T-helper 2 cell (primary cell): ENCODE measurements at regions not wholly inside any gene's neighbourhood (a gene's known extent, or its start where the extent isn't known, plus 50 kb on each side); places are given as distances from the start of the nearest gene placed in this dataset.

Experiments
- DNase-seq, 5 experiments: peaks; one replicate each; pipeline versions ENCODE4 v3.0.0 to v3.0.0-alpha.2; 2012 to 2022

DNA sequence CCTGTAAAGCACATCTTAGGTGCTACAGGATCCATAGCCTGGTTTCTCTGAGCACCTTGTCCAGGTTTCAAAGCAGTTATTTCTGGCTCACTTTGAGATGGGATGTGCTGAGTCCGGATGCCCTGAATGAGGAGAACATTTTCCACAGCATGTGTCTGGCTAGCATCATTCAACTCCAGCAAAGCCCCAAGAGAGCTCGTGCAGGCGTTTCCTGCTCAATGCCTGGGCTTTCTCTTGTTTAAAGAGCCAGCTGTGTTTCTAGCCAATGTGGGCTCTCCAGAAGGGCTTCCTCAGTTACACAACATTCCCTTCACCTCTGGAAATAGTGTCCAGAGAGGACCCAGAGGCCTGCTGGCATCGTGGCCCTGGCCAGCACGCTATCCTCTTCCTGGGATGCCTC is 411.7 kb downstream of the DMAC1 start:
- DNase-seq = no peak

DNA sequence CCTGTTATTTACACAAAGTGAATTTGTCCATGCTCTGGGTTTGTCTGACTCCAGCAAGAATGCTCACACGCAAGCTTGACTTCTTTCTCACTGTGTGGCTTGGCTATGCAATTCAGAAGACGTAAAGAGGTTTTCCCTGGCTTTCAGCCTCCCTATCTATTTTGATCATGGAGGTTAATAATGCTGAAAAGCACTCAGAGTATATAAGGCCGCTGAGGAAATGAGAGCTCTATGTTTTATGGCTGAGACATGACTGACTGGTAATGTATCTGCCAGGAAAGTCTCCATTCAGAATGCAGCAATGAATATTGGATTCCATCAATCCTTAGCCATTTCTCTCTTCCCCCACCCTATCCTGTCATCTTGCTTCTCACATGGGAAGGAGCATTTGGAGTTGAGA is 417.3 kb downstream of the DMAC1 start:
- no peak for DNase-seq

DNA sequence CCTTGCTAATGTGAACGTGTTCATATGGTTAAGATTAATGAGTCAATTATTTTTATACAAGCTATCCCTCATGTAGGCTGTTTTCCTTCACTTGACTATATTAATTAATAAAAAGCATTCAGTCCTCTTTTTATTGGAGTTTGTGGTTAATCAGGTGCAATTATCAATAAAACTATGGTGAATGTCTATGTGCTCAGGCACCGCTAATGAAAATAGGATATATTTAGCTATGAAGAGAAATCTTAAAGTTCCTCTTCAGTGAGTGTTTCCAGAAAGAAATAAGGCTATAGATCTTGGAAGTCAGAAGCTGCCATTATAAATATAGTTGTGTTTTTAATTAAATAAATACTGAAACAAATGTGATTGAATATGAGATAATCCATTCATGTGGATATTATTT is 422.1 kb downstream of the DMAC1 start:
- DNase-seq = no peak

DNA sequence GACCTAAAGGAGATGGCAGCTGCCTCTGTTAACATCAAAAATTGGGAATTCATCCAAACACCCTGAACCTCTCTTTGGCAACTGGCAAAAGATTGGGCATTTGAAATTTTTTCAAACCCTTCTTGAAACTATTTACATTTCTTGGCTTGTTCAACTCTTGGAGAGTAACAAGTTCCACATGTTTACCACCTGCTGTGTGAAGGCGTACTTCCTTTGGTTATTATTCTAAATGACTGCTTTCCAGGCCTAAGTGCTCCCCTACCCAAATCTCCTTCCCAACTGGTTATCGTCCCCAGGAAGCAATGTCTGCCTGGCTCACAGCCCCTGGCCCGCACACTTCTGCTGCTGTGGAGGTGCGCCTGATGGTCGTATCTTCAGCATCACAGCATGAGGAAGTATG is 422.7 kb downstream of the DMAC1 start:
- no peak for DNase-seq

DNA sequence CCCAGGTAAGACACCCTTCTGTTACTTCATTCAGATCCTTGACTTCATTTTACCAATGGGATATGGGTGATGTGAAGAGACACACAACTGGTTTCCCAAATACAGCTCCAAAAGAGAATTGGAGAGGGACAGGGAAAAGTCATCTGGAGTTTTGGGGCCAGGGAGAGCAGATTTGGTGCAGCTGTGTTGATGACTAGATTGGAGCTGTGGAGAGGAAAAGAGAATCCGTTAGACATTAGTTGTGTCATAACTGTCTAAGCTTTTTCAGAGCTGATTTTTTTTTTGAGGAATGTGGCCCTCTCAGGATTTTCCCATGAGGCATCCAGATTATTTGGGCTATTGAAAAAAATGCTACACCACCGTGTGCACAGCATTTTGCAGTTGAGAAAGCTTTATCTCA is 423.4 kb downstream of the DMAC1 start:
- DNase-seq = no peak

DNA sequence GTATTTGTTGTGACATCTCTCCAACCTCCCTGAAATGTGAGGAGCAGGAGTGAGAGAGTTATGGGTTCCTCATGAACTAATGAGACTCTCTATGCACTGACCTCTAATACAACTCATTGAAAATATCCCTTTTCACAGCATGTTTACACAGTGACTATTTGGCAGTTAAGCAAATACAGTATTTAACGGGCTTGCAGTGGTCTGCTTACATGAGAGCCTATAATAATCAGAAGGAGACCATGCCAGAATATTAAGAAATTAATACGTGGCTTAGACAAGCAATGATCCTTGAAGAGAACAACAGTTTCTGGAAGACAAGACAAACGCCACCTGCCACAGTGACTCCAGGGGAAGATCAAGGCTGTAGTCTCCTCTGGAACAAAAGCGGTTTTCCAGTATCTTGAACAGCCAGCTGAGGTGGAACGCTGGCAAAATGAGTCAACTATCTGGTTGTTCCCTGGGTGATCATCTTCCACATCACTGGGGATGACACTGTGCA is 424.5 kb downstream of the DMAC1 start:
- DNase-seq = no peak

DNA sequence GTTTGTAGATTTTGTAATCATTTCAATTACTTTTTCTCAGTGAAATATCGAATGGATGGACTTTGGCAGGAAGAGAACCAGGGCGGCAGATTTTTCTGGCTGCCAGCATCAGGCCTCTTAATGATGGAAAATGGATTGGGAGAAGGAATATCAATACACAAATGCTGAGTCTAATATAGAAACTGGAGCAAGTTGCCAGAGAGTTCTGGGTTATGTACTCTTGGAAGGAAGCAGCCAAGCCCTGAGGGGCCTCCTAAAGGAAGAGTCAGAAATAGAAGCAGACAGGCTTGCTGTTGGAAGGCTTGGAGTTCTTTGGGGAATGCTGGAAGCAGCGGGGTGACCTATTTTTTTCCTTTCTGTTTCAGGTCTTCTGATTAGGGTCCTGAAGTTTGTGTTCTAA is 428.6 kb downstream of the DMAC1 start:
- no peak for DNase-seq

DNA sequence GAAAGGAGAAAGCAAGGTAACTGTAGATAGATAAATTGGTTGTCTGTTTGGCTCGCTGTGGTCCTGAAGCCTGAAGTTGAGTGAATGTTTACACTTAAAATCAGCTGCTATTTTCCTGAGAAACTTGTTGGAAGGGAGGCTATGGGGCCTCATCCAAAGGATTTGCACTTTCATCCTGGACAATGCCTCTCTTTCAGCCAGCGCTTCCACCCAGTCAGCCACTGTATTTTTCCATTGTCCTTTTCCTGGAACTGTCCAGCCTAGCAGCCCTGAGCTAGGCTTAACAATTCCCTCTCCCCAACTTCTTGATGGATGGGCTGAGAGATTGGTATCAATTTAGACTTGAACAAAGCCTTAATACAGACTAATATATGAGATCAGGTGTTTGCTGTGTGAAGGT is 429.2 kb downstream of the DMAC1 start:
- no peak for DNase-seq

DNA sequence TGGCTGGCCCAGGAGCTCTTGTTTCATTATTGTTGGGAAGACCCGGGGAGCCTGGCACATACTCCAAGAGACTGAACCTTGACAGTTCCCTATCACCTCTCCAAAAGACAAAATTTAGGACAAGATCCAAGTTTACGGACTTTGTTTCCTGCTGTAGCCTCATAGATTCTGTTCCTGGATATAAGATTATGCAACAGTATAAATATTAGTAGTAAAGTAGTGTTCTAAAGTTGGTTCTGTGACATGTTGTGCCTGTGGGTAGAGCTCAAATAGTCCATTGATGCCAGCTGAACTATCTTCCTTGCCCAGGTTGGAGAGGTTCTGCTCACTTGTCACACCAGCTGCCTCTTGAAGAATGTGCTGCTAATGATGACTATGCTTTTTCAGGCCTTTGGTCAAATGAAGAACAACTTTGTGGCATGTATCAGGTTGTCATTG is 430.2 kb downstream of the DMAC1 start:
- DNase-seq = no peak

DNA sequence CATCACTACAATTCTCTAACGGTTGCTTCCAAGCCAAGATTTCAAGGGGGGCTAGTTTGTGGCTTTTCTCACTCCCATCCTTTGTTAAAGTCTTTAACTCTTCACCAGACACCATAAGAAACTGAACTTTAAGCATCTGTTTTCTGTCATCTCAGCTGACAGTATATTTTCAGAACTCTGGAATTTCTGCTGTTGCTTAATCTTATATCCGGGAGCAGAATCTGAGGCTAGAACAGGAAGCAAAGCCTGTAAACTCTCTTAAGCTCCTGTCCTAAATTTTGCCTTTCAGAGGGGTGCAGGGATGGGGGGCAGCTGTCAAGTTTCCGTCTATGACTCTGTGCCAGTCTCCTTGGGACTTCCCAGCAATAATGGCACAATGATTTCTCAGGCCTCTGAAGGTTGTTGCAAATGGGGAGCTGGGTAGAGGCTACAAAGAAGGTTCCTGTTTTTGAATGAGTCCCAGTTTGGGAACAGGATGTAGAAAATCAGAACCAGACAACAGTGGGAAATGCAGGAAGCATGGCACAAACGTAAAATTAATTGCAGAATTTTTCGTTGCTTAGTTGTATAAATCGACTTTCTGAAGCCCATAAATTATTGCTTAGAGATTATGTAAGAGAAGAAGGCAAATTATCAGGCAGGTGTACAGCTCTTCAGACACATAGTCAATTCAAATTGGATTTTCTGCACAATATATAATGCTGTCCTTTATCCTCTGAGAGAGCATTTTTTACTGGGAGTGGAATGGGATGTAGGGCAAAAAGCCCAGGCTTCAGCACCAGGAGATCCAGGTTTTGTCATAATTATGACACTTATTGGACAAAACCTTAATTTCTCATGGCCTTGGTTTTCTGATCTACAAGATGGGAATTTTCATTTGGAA is 430.9 kb downstream of the DMAC1 start:
- DNase-seq = no peak

DNA sequence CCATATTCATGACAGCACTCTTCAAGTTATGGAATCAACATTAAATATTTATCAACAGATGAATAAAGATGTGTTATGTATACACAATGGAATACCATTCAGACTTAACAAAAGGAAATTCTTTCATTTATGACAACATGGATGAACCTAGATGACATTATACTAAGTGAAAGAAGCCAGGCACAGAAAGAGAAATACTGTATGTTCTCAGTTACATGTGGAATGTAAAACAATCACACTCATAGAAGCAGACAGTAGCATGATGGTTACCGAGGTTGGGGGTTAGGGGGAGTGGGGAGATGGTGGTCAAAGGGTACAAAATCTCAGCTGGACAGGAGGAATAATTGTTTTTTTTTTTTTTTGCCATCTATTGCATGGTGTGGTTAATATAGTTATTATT is 431.9 kb downstream of the DMAC1 start:
- DNase-seq = no peak

DNA sequence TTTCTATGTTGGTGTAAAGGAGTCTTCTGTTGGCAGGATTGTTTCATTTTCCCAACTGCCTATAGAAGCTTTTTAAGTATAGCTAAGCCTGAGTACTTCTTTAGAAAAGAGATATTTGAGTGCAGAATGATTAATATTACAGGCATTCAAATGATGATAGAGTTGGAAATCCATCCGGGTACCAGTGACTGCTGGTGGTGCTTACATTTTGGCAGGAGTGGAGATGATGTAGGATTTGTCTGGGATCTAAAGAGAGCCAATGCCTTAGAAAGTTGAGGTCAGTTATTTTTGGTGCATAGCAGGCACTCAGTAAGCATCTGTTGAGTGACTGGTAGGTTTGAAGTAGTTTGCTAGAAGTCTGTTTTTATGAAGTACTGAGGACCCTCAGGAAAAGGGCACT is 433.5 kb downstream of the DMAC1 start:
- no peak for DNase-seq

DNA sequence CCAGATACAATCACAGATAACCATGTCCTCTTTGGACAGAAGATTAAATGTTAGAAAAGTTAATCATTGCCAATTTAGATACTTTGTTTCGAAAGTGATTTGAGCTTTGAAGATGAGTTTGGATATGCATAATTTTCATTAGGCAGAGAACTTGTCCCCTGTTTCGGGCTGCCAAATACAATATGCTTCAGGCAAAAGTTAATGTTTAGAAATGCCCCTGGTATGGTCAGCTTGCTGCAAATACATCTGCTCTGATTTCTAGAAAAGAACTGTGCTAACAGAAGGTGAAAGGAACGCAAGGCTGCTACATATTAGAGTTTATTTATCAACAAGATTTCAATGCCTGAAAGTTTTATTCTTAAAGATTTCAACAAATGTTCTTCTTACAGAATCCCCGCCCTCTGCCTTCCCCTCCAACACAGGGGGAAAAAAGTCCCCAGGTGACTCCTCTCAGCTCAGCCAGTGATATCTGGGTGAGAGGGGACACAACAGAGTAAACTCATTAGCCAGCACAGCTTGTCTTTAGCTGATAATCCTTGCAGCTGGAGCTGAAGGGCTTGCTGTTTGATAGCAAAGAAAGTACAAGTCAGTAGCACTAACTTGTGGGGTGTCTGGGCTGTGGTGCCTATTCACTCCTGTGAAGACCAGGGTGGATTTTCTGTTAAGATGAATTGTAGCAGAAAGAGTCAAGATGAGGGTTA is 435.7 kb downstream of the DMAC1 start:
- no peak for DNase-seq

DNA sequence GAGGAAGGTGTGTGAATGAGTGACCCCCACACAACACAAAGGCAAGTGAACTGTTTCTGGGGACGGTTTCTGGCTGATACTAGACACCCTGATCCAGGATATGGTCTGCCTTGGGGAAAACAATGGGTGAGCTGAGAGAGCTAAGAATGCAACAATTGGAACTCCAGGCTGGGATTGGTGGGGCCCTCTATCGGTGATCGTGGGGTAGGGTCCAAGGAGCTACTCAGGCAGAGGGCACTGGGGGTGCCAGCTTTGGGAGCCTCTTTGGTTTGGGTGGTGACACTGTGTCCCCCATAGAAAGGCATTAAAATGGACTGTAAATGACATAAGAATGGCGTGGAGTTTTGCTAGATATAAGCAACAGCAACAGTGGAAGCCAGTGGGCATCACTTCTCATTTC is 439.1 kb downstream of the DMAC1 start:
- no peak for DNase-seq

DNA sequence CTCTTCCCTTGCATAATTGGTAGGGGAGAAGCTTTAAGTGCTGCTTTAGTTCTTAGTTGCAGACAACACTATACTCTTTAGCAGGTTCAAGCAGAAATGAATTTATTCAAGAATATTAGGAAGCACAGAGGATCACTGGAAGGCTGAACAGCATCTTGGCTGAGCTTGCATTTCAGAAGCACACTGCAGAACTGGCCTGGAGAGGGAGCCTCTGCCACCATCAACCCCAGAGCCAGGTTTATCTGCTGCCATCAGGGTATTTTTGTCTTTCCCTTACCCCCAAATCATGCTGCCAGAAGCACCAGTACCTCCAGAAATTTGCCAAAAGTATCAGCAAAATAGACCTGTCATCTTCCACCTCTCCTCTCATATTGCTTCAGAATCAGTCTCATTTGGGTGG is 440.7 kb downstream of the DMAC1 start:
- DNase-seq = no peak

DNA sequence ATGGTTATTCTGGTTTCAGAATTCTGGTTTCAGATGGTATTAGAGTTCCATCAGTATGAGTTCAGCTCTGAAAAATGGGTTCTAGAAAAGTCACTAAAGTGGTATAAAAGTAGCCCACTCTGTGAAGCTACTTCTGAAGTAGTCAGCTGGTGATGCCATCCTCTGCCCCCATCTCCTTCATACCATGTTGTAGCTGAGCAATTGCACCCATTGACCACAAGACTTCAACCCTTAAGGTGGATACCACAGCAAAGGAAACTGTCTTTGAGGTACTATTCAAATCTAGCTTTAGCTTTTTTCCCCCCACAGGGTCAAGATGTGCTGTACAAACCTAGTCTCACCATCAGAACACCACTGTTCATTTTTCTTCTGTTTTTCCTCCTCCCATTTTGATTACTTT is 444.9 kb downstream of the DMAC1 start:
- DNase-seq = no peak

DNA sequence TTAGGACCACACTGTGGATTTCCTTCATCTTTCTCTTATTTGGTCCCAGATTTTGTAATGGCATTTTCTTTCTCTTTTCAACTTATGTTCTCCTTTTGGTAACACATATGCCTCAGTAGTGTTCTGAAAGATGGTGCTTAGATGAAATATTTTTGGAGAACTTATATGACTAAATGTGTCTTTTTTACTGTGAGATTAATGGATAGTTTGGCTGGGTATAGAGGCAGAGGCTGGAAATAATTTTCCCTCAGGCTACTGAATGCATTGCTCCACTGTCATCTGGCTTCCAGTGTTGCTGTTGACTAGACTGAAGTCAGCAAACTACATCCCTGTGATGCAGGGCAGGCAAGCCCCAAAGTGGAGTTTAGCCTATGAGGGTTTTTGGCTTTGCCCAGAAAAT is 450.9 kb downstream of the DMAC1 start:
- DNase-seq = no peak

DNA sequence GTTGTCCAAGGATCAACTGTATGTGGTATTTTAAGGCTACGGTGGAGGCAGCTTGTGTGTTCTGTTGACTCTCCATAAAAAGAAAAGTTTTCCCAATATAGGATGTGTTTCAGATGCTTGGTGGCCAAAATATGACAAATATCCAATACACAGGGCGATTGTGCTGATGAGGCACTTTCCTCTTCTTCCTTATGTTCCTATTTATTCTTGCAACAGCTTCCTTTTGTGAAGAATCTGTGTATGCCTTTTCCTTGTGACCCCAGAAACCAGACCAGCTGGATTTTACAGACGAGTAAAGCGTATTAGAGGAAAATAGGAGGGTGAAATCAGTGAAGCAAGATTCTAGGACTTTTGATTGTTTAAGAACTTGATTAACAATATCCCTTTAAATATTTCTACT is 452.0 kb downstream of the DMAC1 start:
- no peak for DNase-seq

DNA sequence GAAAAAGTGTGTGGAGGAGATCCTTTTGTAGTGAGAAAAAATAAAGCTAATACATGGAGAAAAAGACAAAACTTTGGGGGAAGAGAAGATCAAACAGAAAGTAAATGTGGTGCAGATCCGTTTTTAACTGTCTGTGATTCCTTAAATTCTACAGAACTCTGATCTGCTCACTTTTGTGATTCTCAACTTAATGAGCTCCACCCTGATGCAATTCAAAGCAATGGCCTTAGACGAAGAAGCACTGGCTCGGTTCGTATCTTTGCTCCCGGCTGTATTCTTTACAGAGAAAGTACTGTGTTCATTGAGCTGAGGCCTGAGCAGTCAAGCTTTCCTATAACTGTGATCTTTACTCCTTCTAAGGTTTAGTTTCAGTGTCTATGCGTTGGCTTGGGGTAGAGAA is 453.4 kb downstream of the DMAC1 start:
- no peak for DNase-seq

DNA sequence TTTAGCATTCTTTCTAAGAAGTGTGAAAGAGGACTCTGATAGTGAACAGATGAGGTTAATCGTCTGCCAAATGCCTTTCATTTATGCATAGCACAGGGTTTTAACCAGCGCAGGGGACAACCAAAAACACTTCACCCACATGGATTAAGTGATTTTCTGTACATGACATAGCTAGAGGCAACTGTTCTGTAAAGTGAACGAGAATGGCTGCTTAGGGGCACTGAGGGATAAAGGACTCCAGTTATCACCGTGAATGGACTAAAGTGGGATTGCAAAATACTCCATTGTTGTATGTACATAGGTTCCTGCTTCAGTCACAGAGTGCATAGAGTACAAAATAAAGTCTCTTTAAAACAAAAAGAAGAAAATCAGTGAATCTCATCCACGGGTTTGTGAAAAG is 456.8 kb downstream of the DMAC1 start:
- DNase-seq = no peak

DNA sequence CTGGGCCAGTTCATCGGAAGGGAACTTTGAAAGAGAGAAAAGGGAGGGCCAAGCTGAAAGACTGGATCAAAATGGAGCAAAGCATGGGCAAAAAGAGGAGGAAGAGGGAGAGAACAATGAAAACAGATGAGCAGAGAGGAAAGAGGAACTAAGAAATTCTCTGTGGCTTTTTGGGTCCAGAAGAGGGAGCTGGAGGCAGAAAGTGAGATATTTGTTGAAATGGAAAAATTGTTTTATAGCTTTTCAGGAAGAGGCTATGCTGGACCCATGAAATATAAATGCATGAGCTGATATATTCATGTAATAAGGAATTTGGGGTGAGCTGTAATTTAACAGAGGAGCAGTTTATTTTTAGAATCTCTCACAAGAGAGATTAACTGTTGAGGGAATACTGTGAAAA is 457.3 kb downstream of the DMAC1 start:
- DNase-seq = no peak

DNA sequence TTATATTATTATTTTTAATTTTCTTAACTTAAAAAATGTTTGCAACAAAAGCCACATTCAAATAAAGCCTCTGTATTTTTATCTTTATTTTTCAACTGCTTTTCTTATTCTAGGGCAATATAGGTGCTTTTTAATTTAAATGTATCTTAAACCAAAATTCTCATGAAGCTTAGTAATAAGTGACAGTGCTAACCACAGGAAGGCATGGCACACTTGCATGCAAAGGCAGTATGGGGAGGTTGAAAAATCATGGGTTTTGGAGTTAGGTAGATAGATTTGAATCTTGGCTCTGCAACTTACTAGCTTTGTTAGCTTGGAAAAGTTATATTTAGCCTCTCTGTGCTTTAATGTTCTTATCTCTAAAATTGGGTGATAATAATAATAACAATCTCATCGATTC is 458.0 kb downstream of the DMAC1 start:
- peak in 1 of 5 experiments; percentile 6 for DNase-seq

DNA sequence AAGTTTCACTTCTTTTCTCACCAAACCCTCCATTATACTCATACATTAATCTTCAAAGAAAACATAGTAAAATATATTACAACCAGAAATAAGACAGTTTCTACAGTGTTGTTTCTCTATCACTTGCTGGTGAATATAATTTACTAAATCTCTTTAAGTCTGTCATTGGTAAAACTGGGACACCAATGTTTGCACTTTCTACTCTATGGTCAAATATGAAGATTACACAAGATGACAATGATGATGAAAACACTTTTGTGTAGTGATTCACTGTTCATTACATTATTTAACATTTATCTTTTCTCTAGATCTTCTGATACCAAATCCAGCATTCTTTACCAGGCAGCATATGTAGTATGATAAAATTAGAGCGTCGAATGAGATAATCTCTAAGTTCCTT is 459.1 kb downstream of the DMAC1 start:
- DNase-seq = no peak

DNA sequence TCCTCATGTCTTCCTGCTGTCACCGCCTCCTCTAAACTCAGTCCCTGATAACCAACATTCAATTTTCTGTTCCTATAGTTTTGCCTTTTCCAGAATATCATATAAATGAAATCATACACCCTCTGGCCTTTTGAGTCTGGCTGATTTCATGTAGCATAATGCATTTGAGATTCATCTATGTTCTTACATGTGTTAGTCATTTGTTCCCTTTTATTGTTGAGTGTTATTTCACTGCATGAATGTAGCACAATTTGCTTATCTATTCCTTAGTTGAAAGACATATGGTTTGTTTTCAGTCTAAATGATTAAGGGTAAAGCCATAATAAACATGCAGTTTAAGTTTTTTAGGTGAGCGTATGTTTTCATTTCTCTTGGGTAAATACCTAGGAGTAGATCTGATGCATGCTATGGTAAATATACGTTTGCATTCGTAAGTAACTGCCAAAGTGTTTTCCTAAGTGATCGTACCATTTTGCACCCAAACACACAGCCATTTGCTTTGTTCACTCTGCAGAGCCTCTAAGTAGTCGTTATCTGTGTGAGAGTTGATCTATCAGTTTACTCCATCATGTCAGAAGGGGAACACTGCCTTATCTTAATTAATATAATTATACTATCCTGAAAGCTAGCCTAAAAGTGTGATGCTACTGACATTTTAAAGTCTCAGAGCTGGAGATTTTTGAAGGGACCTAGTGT is 460.8 kb downstream of the DMAC1 start:
- DNase-seq = no peak
